Suprapubic skin (tissue), 3 donors: ENCODE measurements at regions not wholly inside any gene's neighbourhood (a gene's known extent, or its start where the extent isn't known, plus 50 kb on each side); places are given as distances from the start of the nearest gene placed in this dataset.

Source experiments
- POLR2A ChIP-seq, 2 donors: fragments of 450-650 bp; IDR thresholded peaks; one replicate each; pipeline ENCODE4 v1.6.1; 2017; ENCODE audit warnings: antibody characterized with exemption in 2 of 2, mild to moderate bottlenecking in 2 of 2, moderate library complexity in 2 of 2
- TF ChIP-seq, protein P1 (sequence below), 2 donors: fragments of 200-600 bp in 1 of 2; fragments of 450-650 bp in 1 of 2; sonication (generic) in 1 of 2; IDR thresholded peaks; one replicate each; pipeline ENCODE4 v1.5.1; 2016 to 2019; ENCODE audit warnings: antibody characterized with exemption in 2 of 2, mild to moderate bottlenecking in 1 of 2, moderate library complexity in 1 of 2

DNA sequence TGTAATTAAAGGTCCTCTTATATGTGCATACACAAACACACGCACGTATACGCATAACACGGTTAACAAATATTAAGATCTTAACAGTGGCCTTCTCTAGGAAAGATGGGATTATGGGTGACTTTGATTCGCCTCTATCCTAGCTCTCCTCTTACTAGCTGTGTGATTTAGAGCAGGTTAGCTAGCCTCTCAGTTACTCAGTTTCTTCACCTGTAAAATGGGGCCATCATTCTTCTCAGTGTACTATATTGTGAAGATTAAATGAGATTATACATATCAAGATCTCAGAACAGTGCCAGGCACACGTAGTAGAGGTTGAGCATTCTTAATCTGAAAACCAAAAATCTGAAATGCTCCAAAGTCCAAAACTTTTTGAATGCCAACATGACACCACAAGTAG, 159.3 kb downstream of the BCOR start:
- TF ChIP-seq, protein P1, sequence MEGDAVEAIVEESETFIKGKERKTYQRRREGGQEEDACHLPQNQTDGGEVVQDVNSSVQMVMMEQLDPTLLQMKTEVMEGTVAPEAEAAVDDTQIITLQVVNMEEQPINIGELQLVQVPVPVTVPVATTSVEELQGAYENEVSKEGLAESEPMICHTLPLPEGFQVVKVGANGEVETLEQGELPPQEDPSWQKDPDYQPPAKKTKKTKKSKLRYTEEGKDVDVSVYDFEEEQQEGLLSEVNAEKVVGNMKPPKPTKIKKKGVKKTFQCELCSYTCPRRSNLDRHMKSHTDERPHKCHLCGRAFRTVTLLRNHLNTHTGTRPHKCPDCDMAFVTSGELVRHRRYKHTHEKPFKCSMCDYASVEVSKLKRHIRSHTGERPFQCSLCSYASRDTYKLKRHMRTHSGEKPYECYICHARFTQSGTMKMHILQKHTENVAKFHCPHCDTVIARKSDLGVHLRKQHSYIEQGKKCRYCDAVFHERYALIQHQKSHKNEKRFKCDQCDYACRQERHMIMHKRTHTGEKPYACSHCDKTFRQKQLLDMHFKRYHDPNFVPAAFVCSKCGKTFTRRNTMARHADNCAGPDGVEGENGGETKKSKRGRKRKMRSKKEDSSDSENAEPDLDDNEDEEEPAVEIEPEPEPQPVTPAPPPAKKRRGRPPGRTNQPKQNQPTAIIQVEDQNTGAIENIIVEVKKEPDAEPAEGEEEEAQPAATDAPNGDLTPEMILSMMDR (IDR thresholded peaks at IDR 0.05) = no peak
- TF ChIP-seq POLR2A (IDR thresholded peaks at IDR 0.05) = no peak
